Stimulated activated CD8-positive, alpha-beta memory T cell treated with anti-CD3 and anti-CD28 coated beads, Interleukin-7, amount 100 ng/mL, for 4 hours (primary cell): ENCODE measurements at regions not wholly inside any gene's neighbourhood (a gene's known extent, or its start where the extent isn't known, plus 50 kb on each side); places are given as distances from the start of the nearest gene placed in this dataset.
A peak's percentile ranks its signal among the peaks of the same experiment; 100 is the strongest.
"Not testable (repeated sequence)": the region's sequence is repeated elsewhere in the genome, so short reads cannot be mapped to it uniquely, and the experiment has no call there.

Experiments used
- DNase-seq, 2 donors: peaks; one replicate each; pipeline ENCODE4 v3.0.0-alpha.2; 2020; ENCODE audit warnings: low read depth in 2 of 2

- DNase-seq = not testable (repeated sequence)
Measured at GRCh38 chr16:29132869-29133268, 148.0 kb downstream of the LAT start.

GRCh38 chr16:29132444-29132843 is 147.6 kb downstream of the LAT start:
- DNase-seq = not testable (repeated sequence)

- not testable (repeated sequence) for DNase-seq
Measured at GRCh38 chr16:29130901-29131851, 146.3 kb downstream of the LAT start.

- DNase-seq = not testable (repeated sequence)
Measured at GRCh38 chr16:29130131-29130711, 145.4 kb downstream of the LAT start.

GRCh38 chr16:29129458-29130038 is 144.7 kb downstream of the LAT start:
- not testable (repeated sequence) for DNase-seq

- DNase-seq = not testable (repeated sequence)
Measured at GRCh38 chr16:29128732-29129457, 144.0 kb downstream of the LAT start.

GRCh38 chr16:29127806-29128420 is 143.1 kb downstream of the LAT start:
- not testable (repeated sequence) for DNase-seq

- DNase-seq = no peak
Measured at GRCh38 chr16:29126616-29127015, 141.8 kb downstream of the LAT start.

GRCh38 chr16:29126057-29126494 is 141.2 kb downstream of the LAT start:
- no peak for DNase-seq

GRCh38 chr16:29124828-29125227 is 140.0 kb downstream of the LAT start:
- no peak for DNase-seq

GRCh38 chr16:29124162-29124561 is 139.3 kb downstream of the LAT start:
- not testable (repeated sequence) for DNase-seq

GRCh38 chr16:29120680-29121079 is 135.8 kb downstream of the LAT start:
- not testable (repeated sequence) for DNase-seq

GRCh38 chr16:29118301-29118957 is 133.6 kb downstream of the LAT start:
- DNase-seq = peak in 1 of 2 donors; percentile 42

- no peak for DNase-seq
Measured at GRCh38 chr16:29117631-29118030, 132.8 kb downstream of the LAT start.

- no peak for DNase-seq
Measured at GRCh38 chr16:29116980-29117379, 132.1 kb downstream of the LAT start.

GRCh38 chr16:29116207-29116606 is 131.4 kb downstream of the LAT start:
- DNase-seq = not testable (repeated sequence)

- DNase-seq = not testable (repeated sequence)
Measured at GRCh38 chr16:29115802-29116141, 130.9 kb downstream of the LAT start.

- DNase-seq = peak in 1 of 2 donors; percentile 18
Measured at GRCh38 chr16:29114989-29115801, 130.3 kb downstream of the LAT start.

- no peak for DNase-seq
Measured at GRCh38 chr16:29114574-29114973, 129.7 kb downstream of the LAT start.

- not testable (repeated sequence) for DNase-seq
Measured at GRCh38 chr16:29113446-29113845, 128.6 kb downstream of the LAT start.
